GM18508 (cell line): ENCODE measurements at regions not wholly inside any gene's neighbourhood (a gene's known extent, or its start where the extent isn't known, plus 50 kb on each side); places are given as distances from the start of the nearest gene placed in this dataset.
"Not testable (repeated sequence)": the region's sequence is repeated elsewhere in the genome, so short reads cannot be mapped to it uniquely, and the experiment has no call there.

Experiments used
- ATAC-seq: cut with Tn5 transposase; IDR thresholded peaks from one replicate; pipeline ENCODE4 v1.9.1; 2021; ENCODE audit warnings: moderate number of reproducible peaks; ENCODE audit not compliant: insufficient read depth, unreplicated experiment

DNA sequence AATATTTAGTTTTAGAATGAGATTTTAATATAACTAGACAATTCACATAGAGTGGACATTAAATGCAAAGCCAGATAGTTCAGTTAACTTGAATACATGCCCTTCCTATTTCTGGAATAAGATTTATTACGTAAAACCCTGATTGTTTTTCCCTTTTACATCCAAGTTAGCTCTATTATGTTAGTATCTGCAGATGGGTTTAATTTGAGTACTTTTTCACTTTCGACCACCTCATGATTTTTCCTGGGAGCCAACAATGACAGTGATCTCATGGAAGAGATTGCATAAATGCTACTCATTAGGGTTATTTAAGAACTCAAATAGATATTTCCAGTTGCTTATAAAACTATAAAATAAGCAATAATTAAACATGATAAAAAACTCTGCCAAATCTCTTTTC is 199.4 kb upstream of the PTGFR start:
- no peak for ATAC-seq

DNA sequence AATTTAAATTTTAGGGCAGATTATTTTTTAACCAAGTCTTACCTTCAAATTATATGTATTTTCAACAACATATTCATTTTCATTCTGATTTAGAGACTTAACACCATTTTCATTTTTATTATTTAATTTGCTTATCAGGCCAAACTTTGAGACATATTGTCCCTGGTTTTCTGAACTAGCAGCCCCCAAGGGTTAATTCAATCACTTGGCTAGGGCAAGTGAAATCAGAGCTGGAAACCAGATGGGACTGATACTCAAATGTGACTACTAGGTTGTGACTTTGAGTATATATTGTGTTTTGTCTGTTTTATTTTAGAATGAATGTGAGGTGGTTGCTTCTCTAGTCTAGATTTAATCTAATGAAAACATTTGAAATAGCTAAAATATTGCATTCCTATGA is 198.9 kb upstream of the PTGFR start:
- ATAC-seq: no peak

DNA sequence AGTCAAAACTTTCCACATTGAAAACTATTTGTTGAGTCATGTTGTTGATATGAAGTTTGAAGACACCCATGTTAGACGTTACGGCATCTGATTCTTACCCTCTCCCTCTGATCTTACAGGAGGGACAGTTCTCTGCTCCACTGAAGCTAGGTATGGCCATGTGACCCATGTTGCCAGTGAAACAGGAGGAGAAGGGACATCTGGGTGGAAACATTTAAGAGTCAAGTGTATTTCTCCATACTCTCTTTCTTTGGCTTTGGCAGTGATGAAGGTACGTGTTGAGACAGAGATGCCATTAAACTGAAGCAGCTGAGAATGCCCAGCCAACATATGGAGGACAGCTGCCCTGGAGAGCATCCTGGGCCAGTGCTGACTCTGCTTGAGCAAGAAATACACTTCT is 198.4 kb upstream of the PTGFR start:
- ATAC-seq: no peak

DNA sequence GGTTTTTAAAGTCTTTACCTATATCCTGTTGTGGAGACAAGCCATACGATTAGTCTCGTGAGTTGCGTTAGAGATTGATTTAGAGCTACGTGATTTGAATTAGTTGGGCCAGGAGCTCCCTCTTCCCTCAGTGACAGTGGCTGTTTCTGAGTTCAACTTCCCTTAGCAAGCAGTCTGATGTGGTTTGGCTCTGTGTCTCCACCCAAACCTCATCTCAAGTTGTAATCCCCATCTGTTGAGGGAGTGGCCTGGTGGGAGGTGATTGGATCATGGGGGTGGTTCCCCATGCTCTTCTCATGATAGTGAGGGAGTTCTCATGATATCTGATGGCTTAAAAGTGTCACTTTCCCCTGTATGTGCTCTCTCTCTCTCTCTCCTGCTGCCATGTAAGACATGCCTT is 192.9 kb upstream of the PTGFR start:
- no peak for ATAC-seq

DNA sequence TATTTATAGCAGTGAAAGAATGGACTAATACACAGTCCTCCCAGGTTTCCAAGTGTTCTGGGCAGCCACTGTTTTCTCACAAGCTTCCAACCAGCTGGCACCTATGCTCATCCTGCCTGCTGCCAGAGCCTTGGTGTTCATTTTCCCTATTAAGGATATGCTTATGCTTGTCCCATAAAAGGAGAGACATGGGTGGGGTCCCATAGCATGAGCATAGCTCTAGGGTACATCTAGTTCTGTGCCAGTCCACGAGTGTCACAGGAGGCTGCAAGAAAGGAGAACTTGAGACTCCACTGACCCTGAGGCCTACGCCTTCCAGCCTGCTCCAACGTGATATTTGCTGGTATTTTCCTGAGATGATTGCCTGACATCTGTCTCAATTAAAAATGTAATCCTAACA is 192.4 kb upstream of the PTGFR start:
- no peak for ATAC-seq

DNA sequence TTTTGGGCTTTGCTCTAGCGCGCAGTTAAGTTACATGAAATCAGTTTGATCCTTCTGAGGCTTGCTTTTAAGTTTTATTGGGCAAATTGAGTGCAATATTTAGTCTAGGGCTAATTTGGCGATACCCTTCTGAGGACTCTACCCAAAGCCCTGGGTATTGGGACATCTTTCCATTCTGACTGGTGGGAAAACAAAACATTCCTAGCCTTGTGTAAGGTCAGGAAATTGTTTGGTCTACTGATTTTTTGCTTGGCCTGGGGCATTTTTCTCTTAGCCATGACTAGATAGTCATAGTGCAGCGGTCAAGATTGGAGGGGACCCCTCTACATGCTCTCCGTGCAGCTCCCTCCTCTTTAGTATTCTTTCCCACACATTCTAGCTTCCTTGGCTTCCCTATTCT is 189.6 kb upstream of the PTGFR start:
- no peak for ATAC-seq

DNA sequence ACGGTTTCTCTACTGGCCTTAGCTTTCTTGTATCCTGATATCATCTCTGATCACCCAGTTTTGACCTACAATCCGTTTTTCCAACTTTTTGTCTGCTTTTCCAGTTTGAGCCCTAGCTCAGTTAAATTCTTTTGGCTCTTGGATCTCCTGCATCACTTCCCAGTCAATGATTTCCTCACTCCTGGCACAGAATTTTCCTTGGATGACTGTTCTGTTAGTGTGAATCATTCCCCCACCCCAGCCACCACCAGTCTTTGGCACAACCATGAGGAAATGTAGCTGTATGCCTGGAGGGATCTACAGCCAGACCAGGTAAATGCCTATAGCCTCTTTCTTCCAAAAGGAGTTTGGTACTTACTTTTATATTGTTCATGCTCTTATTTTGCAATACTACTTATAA is 187.2 kb upstream of the PTGFR start:
- no peak for ATAC-seq

DNA sequence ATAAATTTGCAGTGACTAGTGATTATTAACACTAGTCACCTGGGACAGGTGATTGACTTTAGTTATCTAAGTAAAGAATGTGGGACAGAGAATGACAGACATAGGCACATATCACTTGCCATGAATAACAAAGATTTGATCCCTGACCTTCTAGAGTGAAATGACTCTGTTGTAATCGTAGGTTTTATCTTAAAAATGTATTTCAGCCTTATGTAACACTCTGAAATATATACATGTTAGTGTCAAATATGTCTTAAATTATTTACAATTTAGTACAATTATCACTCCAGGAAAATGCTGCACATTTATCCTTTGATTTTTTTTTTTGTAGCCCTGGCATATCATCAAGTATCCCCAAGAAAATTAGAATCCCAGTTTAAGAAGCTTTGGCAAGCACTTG is 186.4 kb upstream of the PTGFR start:
- ATAC-seq: no peak

DNA sequence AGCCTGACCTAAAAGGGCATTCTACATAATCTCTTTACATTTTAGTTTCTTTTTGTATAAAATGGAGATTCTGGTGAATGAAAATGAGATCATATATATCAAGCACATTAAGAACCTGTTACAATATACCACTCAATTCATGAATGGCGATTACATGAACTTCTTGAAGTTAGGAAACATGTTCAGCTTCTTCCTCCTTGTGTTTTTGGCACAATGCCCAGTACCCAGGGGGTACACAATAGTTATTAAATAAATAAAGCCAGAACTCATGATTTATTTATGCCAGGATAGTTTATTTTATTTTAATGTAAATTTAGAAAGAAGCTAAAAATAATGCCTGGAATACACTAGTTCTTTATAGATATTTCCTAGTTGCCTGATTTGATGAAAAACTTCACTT is 186.0 kb upstream of the PTGFR start:
- ATAC-seq: no peak

DNA sequence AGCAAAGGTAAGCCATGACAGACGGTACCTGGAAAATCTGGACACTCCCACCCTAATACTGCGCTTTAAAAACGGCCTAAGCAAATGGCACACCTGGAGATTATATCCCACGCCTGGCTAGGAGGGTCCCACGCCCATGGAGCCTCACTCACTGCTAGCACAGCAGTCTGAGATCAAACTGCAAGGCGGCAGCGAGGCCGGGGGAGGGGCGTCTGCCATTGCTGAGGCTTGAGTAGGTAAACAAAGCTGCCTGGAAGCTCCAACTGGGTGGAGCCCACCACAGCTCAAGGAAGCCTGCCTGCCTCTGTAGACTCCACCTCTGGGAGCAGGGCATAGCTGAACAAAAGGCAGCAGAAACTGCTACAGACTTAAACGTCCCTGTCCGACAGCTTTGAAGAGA is 180.5 kb upstream of the PTGFR start:
- ATAC-seq: not testable (repeated sequence)

DNA sequence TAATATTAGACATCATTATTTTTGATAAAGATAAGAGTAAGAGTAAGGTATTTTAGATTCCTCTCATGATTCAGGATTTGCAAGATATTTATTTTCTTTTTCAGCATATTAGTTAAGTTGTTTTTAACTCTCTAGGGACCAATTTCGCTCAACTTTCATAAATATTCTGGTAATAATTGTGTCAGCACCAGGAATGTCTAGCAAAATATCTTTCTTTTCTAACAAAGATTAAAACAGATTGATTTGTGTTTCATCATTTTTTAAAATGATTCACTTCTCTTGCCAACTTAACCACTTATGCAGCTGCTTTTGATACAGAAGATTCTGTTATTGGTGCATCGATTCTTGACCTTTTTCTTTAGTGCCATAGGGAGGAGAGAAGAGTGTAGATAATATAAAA is 172.8 kb upstream of the PTGFR start:
- ATAC-seq: no peak

DNA sequence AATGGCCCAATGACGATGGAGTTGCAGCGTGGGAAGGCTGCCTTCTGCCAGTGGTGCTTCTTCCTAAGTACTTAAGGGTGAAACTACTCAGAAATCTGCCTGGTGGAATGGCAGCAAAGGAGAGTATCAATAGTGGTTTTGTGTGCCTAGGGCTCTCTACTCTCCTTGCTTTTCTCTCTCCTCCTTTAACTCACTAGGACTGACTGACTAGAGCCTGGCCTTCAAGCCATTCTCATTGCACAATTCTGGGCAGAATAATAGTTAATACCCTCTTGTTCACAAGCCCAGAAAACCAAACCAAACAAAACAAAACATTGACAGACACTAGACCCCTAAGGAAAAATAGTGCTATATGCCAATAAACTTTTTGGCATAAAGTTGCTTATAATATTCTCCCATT is 171.2 kb upstream of the PTGFR start:
- ATAC-seq: no peak

DNA sequence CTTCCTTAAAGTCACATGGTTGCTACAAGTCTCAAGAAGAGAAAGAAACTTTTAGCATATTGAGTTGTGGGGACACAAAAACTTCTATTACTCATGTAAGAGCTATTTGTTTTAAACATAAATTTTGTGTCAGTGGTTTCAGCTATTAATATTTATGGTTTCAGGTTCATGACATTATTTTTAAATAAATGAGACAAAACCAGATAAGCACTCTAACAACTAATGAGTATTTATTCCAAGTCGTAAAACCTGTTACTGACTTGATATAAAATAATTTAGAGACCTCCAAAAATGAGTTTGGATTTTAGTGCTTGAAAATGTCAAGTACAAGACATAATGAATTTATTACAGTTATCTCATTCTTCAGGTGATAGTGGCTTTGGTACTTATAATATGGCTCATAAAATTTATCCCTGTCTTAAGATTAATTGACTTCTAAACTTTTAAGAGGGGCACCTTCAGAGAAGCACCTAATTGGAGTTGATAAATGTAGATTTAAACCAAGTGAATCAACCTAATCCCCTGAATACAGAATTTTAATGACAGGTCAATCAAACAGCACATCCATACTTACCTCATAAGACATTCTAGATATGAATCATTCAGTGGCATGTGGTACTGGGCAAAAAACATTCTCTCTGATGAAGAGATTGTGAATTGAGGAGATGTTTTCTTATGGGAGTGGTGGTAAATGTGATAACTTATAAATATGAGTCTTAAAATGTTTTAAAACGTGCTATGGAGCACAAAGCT is 167.7 kb upstream of the PTGFR start:
- ATAC-seq: no peak

DNA sequence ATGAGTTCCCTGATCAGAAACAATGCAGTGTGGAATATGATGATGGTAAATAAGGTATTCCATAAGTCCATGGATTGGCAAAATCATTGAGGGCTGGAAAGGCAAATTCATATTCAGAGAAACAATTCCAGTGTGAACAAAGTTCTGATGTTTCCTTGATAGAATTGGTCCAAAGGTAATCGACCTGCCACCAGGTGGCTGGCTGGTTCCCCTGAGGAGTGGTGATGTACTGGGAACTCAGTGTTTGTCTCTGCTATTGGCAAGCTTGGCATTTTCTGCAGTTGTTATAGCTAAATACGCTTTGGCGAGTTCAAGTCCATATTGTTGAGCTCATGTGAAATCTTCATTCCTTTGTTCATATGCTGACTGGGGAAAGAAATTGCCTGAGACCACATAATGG is 165.5 kb upstream of the PTGFR start:
- no peak for ATAC-seq

DNA sequence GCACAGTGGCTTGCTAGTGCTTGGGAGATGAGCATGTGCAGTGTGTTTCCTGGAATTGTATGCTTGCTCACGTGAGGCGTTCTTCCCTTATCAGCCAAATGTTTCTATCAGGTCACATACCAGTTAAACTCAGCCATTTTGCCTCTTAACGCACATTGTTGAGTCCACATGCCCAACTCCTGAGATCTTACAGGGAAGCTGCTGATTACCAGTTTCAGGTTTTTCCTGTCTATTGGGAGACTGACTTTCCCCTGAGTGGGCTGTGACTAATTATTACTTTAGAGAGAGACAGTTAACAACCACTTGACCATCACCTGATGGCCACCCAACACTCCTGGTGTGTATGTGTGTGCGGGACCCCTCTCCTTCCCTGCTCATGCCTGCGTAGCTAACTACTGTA is 161.3 kb upstream of the PTGFR start:
- ATAC-seq: no peak

DNA sequence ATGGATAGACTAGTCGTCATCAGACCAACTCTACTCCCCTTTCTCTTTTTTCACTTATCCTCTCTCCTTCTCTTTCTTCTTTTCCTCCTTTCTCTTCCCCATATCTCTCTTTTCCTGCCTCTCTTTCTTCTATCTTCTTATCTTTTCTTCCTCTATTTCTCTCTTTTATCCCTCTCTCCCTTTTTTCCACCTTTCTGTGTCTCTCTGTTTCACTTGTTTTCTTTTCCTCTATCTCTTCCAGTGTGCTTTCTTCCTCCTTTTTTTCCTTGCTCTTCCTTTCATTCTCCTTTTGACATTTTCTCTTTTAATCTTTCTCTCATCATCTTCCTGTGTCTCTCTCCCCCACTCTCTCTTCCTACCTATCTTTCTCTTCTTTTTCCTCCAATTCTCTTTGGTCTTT is 159.0 kb upstream of the PTGFR start:
- ATAC-seq: no peak

DNA sequence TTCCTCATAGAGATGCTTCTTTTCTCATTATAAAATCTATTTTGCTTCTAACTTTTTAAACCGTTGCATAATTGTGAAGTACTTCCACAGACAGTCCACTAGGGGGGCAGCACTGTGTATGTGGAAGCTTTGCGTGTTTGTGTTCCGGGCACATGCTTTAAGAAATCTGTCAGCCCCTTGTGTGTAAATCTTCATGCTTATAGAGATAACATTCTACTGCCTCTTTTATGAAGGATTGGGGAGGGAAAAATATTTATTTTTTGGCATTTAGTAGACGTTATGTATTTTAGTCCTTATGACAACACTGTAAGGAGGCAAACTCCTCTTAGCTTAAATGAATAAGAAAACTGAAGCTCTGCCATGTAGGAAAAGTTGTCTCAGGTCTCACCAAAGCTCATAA is 157.3 kb upstream of the PTGFR start:
- ATAC-seq: peak; percentile 92

DNA sequence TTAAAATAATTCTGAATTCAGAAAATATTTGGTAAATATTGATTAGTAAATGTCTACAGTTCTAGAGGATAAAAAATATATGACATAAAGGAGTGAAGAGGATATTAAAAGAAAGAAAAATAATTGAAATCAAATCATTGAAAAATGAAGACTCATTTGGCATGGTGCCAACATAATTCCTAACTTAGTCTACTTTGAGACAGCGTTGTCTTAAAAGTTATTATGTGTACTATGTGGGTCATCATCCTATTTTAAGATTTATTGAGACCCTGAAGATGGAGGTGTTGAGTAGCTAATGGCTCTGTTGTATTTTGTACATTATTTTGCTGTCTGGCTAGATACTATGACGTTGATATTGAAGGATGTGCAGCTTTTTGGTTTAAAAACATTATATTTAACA is 156.7 kb upstream of the PTGFR start:
- ATAC-seq: no peak

DNA sequence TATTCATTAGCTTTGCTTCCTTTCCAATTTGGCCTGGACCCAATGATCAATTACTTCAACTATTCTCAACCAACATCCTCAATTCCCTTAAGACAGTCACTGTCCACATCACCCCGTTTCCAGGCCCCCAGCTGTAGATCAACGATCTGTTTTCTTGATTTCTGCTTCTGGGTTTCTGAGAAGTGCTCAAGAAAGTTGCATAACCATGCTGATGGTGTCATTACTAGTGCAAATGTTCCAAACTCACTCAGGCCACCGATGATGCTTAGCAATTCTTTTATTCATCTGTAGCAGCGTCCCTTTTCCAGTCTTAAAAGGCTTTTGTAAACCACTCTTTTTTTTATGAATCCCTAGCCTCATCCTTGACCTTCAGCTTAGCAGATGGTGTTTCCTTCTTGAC is 155.8 kb upstream of the PTGFR start:
- ATAC-seq: no peak

DNA sequence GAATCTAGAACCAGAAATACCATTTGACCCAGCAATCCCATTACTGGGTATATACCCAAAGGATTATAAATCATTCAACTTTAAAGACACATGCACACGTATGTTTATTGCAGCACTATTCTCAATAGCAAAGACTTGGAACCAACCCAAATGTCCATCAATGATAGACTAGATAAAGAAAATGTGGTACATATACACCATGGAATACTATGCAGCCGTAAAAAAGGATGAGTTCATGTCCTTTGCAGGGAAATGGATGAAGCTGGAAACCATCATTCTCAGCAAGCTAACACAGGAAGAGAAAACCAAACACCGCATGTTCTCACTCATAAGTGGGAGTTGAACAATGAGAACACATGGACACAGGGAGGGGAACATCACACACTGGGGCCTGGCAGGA is 154.0 kb upstream of the PTGFR start:
- not testable (repeated sequence) for ATAC-seq

DNA sequence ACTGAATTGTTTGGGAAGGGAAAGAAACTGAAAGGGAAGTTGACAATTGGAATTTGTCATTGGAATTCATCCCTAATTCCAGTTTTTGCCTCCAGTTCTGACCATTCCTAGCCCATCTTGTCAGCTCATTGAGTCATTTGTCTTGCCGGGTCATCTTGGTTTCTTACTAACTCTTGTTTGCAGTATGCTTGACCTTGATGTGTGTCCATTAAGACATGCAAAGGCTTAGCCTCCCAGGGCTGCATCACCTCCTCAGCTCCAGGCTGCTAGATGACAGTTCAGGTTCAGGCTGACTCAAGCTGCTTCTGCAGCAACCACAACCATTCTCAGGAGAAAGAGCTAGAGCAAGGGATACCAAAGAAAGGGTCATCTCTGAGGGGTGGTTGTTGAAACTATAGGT is 151.3 kb upstream of the PTGFR start:
- ATAC-seq: no peak

DNA sequence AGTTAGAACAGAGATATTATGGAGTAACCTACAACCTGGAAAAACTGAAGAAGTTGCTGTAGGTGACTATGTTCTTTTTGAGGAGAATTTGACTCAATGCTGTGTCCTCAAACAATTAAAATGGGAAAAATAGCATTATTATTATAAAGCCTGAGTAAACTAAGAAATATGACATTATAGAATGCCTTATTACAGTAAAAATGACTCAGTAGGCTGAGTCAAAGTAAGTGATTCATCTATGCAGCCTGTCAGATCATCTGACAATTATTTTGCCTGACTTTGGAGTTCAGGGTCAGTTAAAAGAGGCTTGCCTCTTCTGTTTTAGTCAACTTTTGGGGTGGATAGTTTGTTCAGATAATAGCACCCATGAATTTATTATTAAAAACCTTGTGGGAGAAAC is 150.8 kb upstream of the PTGFR start:
- ATAC-seq: no peak
